GM18519 (cell line): ENCODE measurements at regions not wholly inside any gene's neighbourhood (a gene's known extent, or its start where the extent isn't known, plus 50 kb on each side); places are given as distances from the start of the nearest gene placed in this dataset.

Source experiments
- ATAC-seq: cut with Tn5 transposase; IDR thresholded peaks from one replicate; pipeline ENCODE4 v1.9.1; 2021; ENCODE audit warnings: mild to moderate bottlenecking, moderate library complexity; ENCODE audit not compliant: unreplicated experiment, low FRiP score

DNA sequence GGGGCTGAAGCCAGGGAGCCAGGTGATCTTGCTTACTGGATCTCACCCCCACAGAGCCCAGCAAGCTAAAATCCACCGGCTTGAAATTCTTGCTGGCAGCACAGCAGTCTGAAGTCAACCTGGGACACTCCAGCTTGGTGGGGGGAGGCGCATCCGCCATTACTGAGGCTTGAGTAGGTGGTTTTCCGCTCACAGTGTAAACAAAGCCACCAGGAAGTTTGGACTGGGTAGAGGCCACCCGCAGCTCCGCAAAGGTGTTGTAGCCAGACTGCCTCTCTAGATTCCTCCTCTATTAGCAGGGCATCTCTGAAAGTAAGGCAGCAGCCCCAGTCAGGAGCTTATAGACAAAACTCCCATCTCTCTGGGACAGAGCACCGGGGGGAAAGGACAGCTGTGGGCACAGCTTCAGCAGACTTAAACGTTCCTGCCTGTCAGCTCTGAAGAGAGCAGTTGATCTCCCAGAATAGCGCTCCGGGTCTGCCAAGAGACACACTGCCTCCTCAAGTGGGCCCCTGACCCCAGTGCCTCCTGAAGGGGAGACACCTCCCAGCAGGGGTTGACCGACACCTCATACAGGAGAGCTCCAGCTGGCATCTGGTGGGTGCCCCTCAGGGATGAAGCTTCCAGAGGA is 206.3 kb upstream of the KHDRBS2 start:
- ATAC-seq, result no peak

- no peak for ATAC-seq
Measured at GRCh38 chr6:62480544-62480943, 194.5 kb upstream of the KHDRBS2 start.

DNA sequence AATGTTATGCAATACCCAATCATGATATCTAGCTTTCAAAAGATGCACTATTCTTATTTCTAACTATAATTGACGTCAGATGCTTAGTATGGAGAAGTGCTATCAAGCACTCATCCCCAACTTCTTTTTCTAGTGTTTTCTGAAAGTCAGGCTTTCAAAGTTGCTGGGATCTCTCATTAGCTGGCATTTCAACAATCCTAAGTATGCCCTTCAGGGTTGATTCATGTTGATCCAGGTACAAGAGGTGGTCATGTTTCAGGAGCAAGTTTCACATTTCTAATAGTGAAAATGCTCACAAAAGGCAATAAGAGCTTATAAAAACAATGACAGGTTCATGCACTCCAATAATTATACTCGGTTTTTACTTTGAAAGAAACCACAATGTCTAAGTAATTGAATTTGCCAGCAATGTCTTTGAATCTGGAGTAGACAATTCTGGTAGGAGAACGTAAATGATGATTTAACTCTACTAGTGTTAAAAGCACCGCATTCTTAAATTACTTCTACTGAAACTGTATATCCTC is 193.7 kb upstream of the KHDRBS2 start:
- ATAC-seq, result no peak

GRCh38 chr6:62474793-62475192 is 188.8 kb upstream of the KHDRBS2 start:
- no peak for ATAC-seq

DNA sequence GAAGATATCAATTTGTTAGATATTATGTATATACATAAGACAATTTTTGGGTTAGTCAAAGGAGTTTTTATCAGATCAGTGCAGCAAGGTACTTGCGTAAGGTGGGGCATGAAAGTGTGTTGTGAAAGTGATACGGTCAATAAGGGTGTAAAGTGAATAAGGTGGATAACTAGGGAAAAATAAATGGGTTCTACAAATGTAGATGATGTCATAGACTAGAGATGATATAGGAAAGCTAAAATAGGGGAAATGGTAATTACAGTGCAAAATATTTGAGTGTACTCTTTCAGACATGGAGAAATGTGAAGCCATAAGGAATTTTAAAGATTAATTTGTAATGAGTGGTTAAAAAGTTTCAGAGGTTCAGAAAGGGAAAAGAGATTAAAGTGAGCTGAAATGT is 180.6 kb upstream of the KHDRBS2 start:
- no peak for ATAC-seq

DNA sequence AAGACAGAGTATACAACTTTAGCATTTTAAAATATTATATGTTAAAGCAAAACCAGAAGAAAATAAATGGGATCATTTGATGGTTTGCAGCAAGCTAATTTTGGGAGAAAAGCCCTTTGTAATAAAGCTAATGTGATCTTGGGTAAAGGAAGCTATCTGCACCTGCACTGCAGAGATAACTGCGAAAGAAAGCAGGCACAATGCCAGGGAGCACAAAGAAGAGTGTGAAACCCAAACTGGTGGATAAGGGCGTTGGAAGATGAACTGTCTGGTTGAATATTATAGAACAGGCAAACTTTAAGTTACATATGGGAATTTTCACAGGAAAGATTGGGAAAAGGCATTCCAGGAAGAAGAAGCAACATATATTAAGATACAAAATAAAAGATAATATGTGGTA is 179.2 kb upstream of the KHDRBS2 start:
- no peak for ATAC-seq

DNA sequence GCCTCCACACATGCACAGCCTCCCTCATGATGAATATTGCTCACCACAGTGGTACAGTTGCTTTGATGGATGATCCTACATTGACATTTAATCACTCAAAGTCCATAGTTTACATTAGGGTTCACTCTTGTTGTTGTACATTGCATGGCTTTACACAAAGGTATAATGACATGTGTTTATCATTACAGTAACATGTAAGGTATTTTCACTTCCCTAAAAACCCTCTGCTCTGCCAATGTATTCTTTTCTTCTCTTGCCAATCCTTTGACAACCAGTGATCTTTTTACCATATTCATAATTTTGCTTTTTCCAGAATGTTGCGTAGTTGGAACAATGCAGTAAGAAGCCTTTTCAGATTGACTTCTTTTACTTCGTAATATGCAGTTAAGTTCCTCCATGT is 166.6 kb upstream of the KHDRBS2 start:
- ATAC-seq, result no peak

- ATAC-seq, result no peak
Measured at GRCh38 chr6:62446647-62447316, 160.8 kb upstream of the KHDRBS2 start.

DNA sequence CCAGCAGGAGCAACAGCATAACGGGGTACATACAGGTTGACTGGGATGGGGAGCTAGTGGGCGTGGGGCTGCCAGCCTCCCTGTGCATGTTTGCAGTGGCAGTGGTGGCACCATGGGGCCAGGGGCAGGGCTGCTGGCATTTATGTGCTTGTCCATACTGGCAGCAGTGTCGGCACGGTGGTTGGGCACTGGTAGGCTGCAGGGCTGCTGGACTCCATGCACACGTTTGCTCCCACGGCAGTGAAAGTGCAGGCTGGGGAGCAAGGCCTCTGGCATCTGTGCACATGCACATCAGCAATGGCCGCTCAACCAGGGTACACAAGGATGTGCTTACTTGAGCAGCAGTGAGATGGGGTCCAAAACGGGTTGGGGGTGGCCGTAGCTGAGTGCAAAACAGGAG is 159.5 kb upstream of the KHDRBS2 start:
- ATAC-seq, result no peak

DNA sequence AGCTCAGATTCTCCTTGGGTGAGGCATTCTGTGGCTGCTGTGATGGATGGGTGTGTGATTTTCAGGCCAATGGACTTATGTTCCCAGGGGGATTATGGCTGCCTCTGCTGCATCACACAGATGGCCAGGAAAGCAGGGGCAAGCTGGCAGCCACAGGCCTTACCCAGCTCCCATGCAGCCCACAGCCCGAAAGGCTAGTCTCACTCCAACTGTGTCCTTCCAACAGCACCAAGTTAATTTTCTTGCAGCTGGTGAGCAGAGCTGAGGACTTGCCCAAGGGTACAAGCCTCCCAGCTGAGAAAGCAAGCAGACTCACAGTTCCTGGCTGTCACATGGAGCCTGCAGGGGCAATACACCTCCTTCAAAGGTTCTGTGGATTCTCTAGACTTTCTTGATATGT is 155.2 kb upstream of the KHDRBS2 start:
- no peak for ATAC-seq

DNA sequence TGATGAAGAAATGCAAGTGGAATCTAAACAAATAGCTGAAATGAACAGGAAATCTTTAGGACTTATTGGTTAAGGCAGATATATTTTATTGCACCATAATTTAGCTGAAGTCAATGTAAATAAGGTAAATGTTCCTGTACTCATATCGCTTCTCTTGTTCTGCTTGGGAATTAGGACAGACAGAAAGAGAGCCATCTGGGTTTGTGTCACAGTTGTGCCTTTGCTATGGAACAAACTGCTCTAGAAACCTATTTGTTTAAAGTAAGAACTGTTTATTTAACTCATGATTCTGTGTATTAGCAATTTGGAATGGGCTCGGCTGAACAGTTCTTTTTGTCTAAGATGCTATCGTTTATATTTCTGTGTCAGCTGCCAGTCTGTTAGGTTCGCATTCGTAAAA is 143.8 kb upstream of the KHDRBS2 start:
- ATAC-seq, result no peak

DNA sequence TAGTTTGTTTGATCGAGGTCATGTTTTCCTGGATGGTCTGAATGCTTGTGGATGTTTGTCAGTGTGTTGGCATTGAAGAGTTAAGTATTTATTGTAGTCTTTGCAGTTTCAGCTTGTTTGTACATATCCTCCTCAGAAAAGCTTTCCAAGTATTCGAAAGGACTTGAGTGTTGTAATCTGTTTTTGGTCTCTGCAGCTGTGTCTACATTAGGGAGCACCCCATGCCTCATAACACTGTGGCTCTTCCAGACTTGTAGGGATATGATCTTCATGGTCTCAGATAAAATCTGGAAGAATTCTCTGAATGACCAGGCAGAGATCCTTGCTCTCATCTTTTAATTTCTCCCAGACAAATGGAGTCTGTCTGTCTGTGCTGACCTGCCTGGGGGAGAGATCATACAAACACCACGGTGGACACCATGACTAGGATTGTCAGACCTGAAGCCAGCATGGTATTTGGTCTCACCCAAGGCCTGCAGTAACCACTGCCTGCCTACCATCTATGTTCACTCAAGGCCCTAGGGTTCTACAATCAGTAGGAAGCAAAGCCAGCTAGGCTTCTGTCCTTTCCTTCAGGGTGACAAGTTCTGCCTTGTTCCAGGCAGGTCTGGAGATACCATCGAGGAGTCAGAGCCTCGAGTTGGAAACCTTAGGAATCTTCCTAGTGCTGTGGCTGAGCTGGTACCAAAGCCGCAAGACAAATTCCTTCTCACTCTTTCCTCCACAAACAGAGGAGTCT is 114.7 kb upstream of the KHDRBS2 start:
- no peak for ATAC-seq

DNA sequence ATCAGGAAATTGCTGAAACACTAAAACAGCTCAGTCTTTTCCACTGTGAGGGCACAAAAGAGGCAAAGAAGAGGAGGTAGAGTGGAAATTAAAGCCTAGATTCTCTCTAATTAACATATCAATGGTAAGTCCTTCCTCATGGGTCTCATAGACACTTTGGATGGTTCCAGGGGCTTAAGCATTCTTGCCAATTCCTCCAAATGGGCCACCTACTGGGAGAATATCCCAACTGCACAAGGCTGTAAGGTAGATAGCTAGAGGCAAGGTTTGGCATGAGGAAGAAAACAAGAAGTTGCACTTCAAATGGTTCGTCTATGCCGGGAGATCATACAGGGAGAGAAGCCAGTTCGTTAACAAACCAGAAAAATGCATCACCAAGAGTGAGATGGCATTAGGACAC is 107.6 kb upstream of the KHDRBS2 start:
- no peak for ATAC-seq

DNA sequence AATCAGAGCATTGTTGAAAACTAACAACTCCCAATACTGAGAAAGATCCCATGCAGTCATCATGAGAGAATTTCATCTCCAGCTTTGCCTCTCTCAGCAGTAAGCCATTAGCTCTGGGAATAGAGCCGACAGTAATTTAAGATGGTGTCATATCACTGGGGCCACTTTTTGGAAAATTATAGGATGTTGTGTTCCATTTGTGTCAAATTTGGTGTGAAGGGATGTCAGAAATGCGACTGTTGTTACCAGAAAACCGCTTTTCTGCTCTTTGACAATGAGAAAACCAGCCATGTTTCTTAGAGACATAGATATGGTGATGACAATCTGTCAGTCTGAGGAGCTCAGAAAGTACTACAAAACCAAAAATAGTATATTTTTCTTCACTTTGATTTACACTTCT is 106.3 kb upstream of the KHDRBS2 start:
- no peak for ATAC-seq

- ATAC-seq, result no peak
Measured at GRCh38 chr6:62391358-62391757, 105.3 kb upstream of the KHDRBS2 start.

DNA sequence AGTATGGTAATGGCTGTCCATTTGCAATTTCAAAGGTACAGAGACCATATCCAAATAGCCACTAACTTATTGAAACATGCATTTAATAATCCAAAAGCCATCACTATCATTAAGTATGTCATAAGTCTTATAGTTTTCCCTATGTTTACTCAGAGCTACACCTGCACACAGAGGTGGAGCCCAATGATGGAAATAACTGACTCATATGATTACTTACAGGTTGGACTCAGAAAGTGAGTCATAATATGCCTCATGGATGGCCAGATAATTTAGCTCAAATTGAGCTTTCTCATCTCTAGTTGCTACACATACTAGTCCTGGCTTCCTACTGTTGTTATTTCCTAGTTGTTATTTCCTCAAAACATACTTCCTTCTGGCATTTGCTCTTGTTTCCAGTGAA is 104.4 kb upstream of the KHDRBS2 start:
- ATAC-seq, result no peak

DNA sequence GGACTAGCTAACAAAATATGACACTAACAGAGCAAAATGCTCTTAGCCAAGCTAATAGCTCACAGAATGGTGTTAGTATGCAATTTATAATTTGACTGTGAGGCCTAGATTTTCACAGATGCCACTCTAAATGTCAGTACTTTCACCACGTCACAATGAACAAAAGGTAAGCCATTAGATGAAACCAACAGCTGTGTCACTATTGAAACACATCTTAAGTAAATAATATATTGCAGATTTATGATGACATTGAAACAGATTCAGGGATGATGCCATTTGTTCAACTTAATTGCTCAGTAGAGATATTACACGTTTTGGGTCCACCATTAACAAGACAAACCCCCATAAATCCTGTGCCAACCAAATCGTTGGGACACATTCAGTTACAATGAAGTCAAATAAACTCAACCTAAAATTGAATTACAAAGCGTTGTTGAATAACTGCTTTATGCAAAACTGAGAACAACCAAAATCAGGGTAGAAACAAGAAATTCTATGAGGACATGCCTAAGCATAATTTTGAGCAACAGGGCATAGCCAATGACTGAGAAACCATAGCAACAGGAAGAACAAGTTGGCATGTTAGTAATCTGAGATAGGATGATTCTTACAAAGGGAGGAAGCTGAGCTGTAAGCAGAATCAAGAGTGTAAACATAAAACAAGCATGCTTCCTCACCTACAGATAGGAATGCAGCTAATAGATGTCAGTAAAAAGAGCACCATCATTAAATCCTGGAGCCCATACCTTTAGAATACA is 85.6 kb upstream of the KHDRBS2 start:
- ATAC-seq, result no peak

- ATAC-seq, result peak; percentile 100
Measured at GRCh38 chr6:62367601-62368000, 81.6 kb upstream of the KHDRBS2 start.

DNA sequence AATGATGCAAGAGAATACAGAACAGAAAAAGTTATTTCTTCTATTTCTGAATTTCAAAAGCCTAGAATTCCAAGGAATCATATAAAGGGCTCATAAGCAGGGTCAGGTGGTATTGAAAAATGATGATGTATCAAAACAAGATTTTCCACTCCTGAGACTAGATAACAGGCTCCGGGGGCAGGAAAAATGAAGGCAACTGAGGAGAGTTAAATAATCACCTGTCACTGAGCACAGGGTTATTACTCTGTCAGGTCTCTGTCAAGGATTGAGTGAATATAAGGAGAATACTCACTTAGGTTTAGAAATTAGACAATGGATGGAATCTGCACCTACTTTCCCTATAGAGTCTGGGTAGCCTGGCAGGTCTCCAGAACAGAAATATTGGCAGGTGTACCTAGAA is 76.1 kb upstream of the KHDRBS2 start:
- no peak for ATAC-seq

DNA sequence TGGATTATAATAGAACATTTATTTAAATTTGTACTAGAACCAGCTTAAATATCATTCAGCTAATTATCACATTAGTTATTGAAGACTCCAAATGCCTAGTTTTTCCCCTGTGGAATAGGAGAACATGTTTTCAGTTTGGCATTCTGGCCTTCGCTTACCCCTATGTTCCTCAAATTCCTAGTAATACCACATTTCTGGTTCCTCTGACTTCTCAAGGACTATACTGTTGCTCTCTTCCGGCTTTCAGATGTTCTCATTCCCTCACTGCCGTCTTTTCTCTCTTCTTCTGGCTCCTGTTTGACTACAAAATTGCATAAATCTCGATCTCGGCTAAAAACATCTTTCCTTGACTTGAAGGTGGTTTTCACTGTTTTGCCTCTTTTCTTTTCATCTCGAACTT is 71.8 kb upstream of the KHDRBS2 start:
- no peak for ATAC-seq

DNA sequence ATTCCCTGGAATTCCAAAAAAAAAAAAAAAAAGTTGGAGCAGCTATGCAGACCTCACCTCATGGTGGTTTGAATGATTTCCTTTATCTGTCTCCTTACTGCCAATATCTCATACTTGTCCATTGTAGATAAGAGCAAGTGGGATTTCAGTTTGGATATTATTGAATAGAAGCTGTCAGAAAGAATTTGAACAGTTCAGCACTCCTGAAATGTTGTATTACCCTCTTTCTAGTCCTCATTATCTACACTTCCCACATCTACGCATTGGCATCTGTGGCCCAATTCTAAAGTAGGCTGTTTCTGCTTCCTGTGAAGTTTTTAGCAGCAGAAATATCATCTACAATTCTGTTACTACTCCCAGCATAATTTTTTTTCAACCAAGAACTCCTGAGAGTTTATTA is 68.2 kb upstream of the KHDRBS2 start:
- no peak for ATAC-seq
